ENCODE measurements at regions not wholly inside any gene's neighbourhood (a gene's known extent, or its start where the extent isn't known, plus 50 kb on each side); places are given as distances from the start of the nearest gene placed in this dataset.

DNA sequence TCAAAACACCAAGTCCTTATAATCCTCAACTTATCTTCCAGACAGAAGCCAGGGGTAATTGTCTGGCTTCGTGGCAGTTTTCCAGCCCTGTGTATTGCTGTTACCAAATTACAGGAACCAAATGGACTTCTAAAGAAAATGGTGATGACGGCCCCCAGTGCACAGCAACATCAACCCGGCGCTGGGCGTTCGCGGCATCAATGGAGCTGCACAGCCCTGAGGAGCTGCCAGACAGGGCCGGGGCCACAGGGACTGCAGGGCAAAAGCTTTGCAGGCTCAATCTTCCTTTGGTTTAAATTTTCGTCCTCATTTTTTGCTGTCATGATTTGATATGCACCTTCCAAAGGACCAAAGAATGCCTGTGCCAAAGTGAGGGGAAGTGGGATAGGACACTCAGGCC is 292.5 kb downstream of the BRD1 start:
- TF ChIP-seq, protein P1, sequence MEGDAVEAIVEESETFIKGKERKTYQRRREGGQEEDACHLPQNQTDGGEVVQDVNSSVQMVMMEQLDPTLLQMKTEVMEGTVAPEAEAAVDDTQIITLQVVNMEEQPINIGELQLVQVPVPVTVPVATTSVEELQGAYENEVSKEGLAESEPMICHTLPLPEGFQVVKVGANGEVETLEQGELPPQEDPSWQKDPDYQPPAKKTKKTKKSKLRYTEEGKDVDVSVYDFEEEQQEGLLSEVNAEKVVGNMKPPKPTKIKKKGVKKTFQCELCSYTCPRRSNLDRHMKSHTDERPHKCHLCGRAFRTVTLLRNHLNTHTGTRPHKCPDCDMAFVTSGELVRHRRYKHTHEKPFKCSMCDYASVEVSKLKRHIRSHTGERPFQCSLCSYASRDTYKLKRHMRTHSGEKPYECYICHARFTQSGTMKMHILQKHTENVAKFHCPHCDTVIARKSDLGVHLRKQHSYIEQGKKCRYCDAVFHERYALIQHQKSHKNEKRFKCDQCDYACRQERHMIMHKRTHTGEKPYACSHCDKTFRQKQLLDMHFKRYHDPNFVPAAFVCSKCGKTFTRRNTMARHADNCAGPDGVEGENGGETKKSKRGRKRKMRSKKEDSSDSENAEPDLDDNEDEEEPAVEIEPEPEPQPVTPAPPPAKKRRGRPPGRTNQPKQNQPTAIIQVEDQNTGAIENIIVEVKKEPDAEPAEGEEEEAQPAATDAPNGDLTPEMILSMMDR (IDR thresholded peaks at IDR 0.05; ENCODE audit: control insufficient read depth, extremely low read depth, insufficient read depth), result no peak
- H3K4me3 ChIP-seq (ENCODE audit: low read depth, low read length), result no peak overlapping the region
- no peak for DNase-seq (ENCODE audit: low read depth)

DNA sequence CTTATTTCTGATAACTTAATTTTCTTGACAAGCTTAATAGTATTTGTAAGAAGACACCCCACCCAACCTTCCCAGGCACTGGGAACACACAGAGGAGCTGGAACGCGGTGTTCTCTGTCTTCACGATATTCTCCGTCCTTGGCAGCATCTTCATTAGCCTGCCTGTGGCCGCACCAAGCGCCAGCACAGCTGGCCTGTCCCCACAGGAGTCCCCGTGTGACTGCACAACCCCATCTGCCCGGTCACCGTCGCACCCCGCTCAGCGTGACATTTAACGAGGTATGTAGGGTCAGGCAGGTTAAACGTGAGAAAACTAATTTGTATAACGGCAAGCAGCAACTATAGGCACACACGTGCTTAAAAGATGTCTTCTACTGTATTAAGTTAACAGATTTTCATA is 293.3 kb downstream of the BRD1 start:
- no peak for DNase-seq (ENCODE audit: low read depth)
- TF ChIP-seq, protein P1 (IDR thresholded peaks at IDR 0.05; ENCODE audit: control insufficient read depth, extremely low read depth, insufficient read depth), result no peak
- H3K4me3 ChIP-seq (ENCODE audit: low read depth, low read length), result no peak overlapping the region

DNA sequence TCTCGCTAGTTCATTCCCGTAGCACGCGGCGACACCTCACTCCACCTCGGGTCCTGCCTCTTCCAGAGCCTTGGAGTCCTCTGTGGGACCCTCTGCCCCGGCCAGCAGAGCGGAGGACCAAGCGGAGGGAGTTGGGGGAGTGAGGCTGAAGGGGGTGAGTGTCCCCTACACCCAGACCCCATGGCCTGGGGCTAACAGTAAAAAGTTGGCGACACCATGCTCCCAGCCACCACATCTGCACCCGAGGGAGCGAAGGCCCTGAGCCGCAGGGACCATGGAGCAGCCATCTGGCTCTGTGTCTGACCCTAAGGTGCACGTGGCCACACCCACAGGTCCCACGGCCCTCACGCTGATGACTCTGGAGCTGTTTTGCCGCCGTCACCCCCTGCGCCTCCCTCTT is 293.8 kb downstream of the BRD1 start:
- no peak overlapping the region for H3K4me3 ChIP-seq (ENCODE audit: low read depth, low read length)
- no peak for DNase-seq (ENCODE audit: low read depth)
- TF ChIP-seq, protein P1 (IDR thresholded peaks at IDR 0.05; ENCODE audit: control insufficient read depth, extremely low read depth, insufficient read depth), result no peak

DNA sequence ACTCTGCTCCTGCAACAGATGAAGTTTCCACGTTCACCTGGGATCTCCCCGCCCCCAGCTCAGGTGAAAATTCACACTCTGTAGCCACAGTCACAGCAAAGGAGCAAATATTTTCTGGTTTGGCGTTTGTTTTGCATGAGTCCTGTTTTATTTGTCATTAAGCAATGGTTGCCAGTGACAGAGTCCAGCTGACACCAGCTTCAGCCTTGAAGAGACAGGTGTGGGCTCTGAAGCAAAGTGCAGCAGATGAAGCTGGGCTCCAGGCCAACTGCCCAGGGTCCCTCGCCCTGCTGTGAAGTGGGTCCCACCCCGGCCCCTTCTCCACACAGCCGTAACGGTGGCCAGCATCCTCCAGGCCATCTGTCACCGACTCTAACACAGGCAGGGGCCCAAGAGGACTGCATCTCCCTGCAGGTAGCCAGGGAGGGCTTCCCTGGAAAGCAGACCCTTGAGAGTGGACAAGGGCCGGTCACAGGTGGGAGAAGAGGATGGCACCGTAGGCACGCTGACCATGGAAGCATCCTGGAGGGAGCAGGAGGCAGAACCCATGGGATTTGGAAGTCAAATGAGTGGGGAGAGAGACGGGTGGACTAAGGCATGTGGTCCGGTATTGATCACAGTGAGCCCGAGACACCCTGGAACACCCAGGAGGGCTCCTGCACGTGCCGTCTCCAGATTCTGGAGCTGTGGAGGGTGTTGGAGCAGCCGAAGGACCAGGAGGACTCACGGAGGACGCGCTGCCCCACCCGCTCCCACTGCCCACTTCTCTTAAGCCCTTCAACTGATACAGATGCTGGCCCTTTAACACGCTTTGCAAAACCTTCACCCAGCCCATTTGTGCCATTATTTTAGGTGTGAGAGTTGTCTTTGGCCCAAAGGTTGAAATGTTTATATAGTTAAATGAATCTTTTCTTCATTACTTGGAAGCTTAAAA is 294.5 kb downstream of the BRD1 start:
- DNase-seq (ENCODE audit: low read depth), result peak; percentile 2
- H3K4me3 ChIP-seq (ENCODE audit: low read depth, low read length), result no peak overlapping the region
- TF ChIP-seq, protein P1 (IDR thresholded peaks at IDR 0.05; ENCODE audit: control insufficient read depth, extremely low read depth, insufficient read depth), result no peak

DNA sequence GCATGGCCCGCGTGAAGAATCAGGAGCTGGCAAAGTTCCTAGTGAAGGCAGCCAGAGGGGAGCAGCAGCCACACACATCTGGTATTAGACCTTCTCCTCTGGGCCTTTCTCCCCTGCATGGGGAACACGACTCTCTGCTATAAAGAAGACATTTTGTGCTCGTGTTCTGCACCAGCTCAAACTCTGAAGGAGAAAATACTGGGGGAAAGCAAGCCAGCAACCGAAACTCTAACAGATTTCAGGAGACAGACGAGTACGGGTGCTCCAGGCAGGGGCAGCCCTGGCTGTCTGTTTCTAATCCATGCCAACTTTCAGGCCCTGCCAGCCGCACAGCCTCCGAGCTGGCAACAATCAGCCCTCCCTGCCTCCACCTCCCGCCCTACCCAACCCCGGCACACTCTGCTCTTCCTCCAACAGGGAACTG is 296.3 kb downstream of the BRD1 start:
- TF ChIP-seq, protein P1 (IDR thresholded peaks at IDR 0.05; ENCODE audit: control insufficient read depth, extremely low read depth, insufficient read depth), result no peak
- no peak overlapping the region for H3K4me3 ChIP-seq (ENCODE audit: low read depth, low read length)
- DNase-seq (ENCODE audit: low read depth), result no peak

DNA sequence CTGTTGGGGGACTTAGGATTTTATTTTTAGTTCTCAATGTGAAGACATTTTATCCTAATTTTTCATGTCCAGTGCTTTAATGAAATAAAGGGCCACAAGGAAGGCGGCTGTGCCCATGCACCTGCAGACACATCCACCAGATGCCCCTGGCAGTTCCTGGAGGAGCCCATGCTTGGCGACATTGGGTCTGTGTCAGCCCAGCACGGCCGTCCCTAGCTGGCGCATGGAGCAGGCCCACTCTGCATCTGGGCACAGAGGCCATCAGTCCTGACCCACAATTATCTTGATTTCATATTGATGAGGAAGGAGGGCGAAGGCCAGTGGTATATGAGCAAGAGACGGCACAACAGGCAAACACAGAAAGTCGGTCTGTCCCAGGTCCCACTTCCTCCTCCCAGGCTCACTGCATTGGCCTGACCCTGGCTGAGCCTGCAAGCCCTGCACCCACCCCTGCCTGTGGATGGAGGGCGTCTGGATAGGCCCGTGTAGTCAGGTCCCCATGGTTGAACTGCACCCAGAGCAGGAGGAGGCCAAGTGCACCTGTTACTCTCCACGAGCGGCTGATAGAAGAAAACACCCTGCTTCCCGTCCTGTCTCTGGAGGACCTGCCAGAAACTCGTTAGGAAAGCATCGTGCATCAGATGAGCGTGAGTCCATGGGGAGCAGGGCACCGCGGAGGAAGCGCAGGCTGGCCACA is 296.9 kb downstream of the BRD1 start:
- H3K4me3 ChIP-seq (ENCODE audit: low read depth, low read length), result no peak overlapping the region
- TF ChIP-seq, protein P1 (IDR thresholded peaks at IDR 0.05; ENCODE audit: control insufficient read depth, extremely low read depth, insufficient read depth), result no peak
- no peak for DNase-seq (ENCODE audit: low read depth)
